ENCODE measurements at regions not wholly inside any gene's neighbourhood (a gene's known extent, or its start where the extent isn't known, plus 50 kb on each side); places are given as distances from the start of the nearest gene placed in this dataset.
"Not testable (repeated sequence)": the region's sequence is repeated elsewhere in the genome, so short reads cannot be mapped to it uniquely, and the experiment has no call there.

DNA sequence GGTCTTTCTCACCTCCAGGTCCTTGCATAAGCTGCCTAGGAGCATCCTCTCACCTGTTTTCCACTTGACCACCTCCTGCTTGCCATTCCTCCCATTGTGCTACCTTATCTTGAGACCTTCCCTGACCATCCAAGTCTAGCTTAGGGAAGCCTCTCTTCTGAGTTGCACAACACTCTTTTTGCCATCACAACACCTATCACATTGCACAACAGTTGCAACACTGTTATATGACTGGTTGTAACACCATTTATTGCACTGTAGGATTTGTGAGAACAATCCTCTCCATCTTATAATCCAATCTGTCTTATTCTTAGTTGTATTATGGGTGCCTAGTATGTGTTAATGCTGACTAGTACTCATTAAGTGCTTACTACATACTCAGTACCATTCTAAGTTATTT, 488.7 kb downstream of the OMA1 start:
- H3K36me3 ChIP-seq (ENCODE audit: control insufficient read depth in 2 of 3, insufficient read depth in 3 of 3, low read length in 3 of 3), result no peaks in the 10 kb centered on the region
- no peaks in the 10 kb centered on the region for H3K9me3 ChIP-seq (ENCODE audit: control insufficient read depth in 2 of 3, insufficient read depth in 1 of 3, low read length in 3 of 3)
- TF ChIP-seq, protein P1, sequence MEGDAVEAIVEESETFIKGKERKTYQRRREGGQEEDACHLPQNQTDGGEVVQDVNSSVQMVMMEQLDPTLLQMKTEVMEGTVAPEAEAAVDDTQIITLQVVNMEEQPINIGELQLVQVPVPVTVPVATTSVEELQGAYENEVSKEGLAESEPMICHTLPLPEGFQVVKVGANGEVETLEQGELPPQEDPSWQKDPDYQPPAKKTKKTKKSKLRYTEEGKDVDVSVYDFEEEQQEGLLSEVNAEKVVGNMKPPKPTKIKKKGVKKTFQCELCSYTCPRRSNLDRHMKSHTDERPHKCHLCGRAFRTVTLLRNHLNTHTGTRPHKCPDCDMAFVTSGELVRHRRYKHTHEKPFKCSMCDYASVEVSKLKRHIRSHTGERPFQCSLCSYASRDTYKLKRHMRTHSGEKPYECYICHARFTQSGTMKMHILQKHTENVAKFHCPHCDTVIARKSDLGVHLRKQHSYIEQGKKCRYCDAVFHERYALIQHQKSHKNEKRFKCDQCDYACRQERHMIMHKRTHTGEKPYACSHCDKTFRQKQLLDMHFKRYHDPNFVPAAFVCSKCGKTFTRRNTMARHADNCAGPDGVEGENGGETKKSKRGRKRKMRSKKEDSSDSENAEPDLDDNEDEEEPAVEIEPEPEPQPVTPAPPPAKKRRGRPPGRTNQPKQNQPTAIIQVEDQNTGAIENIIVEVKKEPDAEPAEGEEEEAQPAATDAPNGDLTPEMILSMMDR (IDR thresholded peaks at IDR 0.05; ENCODE audit: borderline replicate concordance, extremely low read depth, insufficient read depth), result no peak
- intact Hi-C loops (cut with DNase I), result no loop called here
- no peaks in the 10 kb centered on the region for H3K4me1 ChIP-seq (ENCODE audit: control insufficient read depth in 2 of 3, insufficient read depth in 2 of 3, low read depth in 1 of 3, low read length in 3 of 3)
- no peak overlapping the region for H3K9ac ChIP-seq (ENCODE audit: low read length in 3 of 3)
- FAIRE-seq, result no peak
- H3K4me3 ChIP-seq (ENCODE audit: low read length in 3 of 3), result no peak overlapping the region
- DNase-seq, result no peak
- H3K27ac ChIP-seq (ENCODE audit: low read depth in 2 of 2, low read length in 2 of 2), result no peak overlapping the region
- H3K27me3 ChIP-seq (ENCODE audit: control insufficient read depth, insufficient read depth, low read length), result no peaks in the 10 kb centered on the region

DNA sequence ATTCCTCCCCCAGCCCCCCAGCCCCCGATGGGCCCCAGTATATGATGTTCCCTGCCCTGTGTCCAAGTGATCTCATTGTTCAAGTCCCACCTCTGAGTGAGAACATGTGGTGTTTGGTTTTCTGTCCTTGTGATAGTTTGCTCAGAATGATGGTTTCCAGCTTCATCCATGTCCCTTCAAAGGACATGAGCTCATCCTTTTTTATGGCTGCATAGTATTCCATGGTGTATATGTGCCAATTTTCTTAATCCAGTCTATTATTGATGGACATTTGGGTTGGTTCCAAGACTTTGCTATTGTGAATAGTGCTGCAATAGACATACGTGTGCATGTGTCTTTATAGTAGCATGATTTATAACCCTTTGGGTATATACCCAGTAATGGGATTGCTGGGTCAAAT, 495.3 kb downstream of the OMA1 start:
- H3K27ac ChIP-seq (ENCODE audit: low read depth in 2 of 2, low read length in 2 of 2); H3K9ac ChIP-seq (ENCODE audit: low read length in 3 of 3); H3K36me3 ChIP-seq (ENCODE audit: control insufficient read depth in 2 of 3, insufficient read depth in 3 of 3, low read length in 3 of 3); H3K9me3 ChIP-seq (ENCODE audit: control insufficient read depth in 2 of 3, insufficient read depth in 1 of 3, low read length in 3 of 3); H3K4me1 ChIP-seq (ENCODE audit: control insufficient read depth in 2 of 3, insufficient read depth in 2 of 3, low read depth in 1 of 3, low read length in 3 of 3); H3K4me3 ChIP-seq (ENCODE audit: low read length in 3 of 3); FAIRE-seq; intact Hi-C loops (cut with DNase I); DNase-seq; H3K27me3 ChIP-seq (ENCODE audit: control insufficient read depth, insufficient read depth, low read length): not testable (repeated sequence)

DNA sequence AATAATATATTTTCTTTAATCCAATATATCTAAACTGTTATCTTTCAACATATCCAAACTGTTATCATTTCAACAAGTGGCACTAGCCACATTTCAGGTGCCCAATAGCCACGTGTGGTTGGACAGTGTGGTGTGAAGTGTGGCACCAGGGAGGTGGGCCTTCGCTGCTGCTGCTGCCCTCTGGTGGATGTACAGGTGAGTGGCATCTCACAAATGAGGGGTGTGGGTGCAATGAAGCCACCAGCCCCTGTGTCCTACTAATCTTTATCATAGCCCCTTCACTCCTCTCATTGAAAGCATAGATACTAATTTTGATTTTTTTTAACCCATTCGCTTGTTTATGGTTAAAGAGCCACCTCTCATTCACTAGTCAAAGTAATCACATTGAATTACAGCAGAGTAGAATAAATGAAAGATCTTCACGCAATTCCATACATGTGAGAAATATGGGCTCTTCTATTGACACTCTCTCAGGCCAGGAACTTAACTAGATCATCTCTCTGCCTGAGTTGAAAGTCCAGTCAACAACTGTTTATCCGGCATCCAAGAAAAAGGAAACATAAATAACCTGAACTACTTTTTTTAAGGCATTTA, 499.2 kb downstream of the OMA1 start:
- H3K4me1 ChIP-seq (ENCODE audit: control insufficient read depth in 2 of 3, insufficient read depth in 2 of 3, low read depth in 1 of 3, low read length in 3 of 3), result no peaks in the 10 kb centered on the region
- no peaks in the 10 kb centered on the region for H3K27me3 ChIP-seq (ENCODE audit: control insufficient read depth, insufficient read depth, low read length)
- FAIRE-seq (no peak), DNase-seq (peak in 2 of 5 donors; percentile 41 to 64)
- no peaks in the 10 kb centered on the region for H3K9me3 ChIP-seq (ENCODE audit: control insufficient read depth in 2 of 3, insufficient read depth in 1 of 3, low read length in 3 of 3)
- intact Hi-C loops (cut with DNase I), result no loop called here
- no peak overlapping the region for H3K9ac ChIP-seq (ENCODE audit: low read length in 3 of 3)
- H3K36me3 ChIP-seq (ENCODE audit: control insufficient read depth in 2 of 3, insufficient read depth in 3 of 3, low read length in 3 of 3), result no peaks in the 10 kb centered on the region
- no peak overlapping the region for H3K27ac ChIP-seq (ENCODE audit: low read depth in 2 of 2, low read length in 2 of 2)
- TF ChIP-seq, protein P1 (IDR thresholded peaks at IDR 0.05; ENCODE audit: borderline replicate concordance, extremely low read depth, insufficient read depth), result peak; percentile 66
- H3K4me3 ChIP-seq (ENCODE audit: low read length in 3 of 3), result no peak overlapping the region

DNA sequence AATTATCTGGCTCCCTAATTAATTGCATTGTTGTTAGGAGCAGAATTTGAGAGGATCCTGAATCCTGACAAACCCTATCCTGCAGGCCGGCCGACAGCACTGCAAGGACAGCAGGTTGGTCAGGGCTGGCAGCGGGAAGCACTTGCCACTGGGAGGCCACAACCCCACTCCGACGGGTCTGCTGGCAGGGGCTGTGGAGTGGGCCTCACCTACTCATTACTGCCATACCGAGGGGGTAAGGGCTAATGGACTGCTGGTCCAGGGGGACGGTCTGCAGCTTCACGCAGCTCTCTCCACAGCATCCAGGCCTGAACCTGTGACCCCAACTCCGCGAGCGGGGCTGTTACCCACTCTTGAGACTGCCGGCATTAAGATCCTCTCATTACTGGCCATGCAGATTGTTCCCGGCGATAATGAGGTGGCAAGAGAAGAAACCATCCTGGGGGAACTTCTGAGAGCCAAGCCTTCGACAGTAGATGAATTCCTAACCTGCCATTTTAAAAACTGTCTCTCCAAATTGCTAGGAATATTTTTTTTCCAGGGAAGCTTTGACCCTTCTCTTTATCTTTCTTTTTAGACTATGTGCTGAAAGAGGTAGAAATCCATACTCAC, 501.3 kb downstream of the OMA1 start:
- DNase-seq, result peak in 1 of 5 donors; percentile 63
- no peak for FAIRE-seq
- H3K27me3 ChIP-seq (ENCODE audit: control insufficient read depth, insufficient read depth, low read length), result no peaks in the 10 kb centered on the region

More for the DNA sequence above, 501.3 kb downstream of the OMA1 start:
- no peaks in the 10 kb centered on the region for H3K4me1 ChIP-seq (ENCODE audit: control insufficient read depth in 2 of 3, insufficient read depth in 2 of 3, low read depth in 1 of 3, low read length in 3 of 3)
- H3K27ac ChIP-seq (ENCODE audit: low read depth in 2 of 2, low read length in 2 of 2), result no peak overlapping the region
- no peaks in the 10 kb centered on the region for H3K9me3 ChIP-seq (ENCODE audit: control insufficient read depth in 2 of 3, insufficient read depth in 1 of 3, low read length in 3 of 3)
- H3K9ac ChIP-seq (ENCODE audit: low read length in 3 of 3), result no peak overlapping the region
- no peak overlapping the region for H3K4me3 ChIP-seq (ENCODE audit: low read length in 3 of 3)
- no peaks in the 10 kb centered on the region for H3K36me3 ChIP-seq (ENCODE audit: control insufficient read depth in 2 of 3, insufficient read depth in 3 of 3, low read length in 3 of 3)
- intact Hi-C loops (cut with DNase I), result no loop called here
- TF ChIP-seq, protein P1 (IDR thresholded peaks at IDR 0.05; ENCODE audit: borderline replicate concordance, extremely low read depth, insufficient read depth), result no peak
